GM19328 (cell line): ENCODE measurements at regions not wholly inside any gene's neighbourhood (a gene's known extent, or its start where the extent isn't known, plus 50 kb on each side); places are given as distances from the start of the nearest gene placed in this dataset.
"Not testable (repeated sequence)": the region's sequence is repeated elsewhere in the genome, so short reads cannot be mapped to it uniquely, and the experiment has no call there.

Experiments used
- ATAC-seq: cut with Tn5 transposase; IDR thresholded peaks from one replicate; pipeline ENCODE4 v1.9.1; 2021; ENCODE audit warnings: mild to moderate bottlenecking, moderate library complexity; ENCODE audit not compliant: unreplicated experiment

GRCh38 chr10:117856426-117856825 is 190.3 kb downstream of the RAB11FIP2 start:
- not testable (repeated sequence) for ATAC-seq

- no peak for ATAC-seq
Observed at GRCh38 chr10:117860135-117860534, 186.6 kb downstream of the RAB11FIP2 start.

GRCh38 chr10:117860823-117861222 is 185.9 kb downstream of the RAB11FIP2 start:
- ATAC-seq: no peak

- no peak for ATAC-seq
Observed at GRCh38 chr10:117861329-117861728, 185.4 kb downstream of the RAB11FIP2 start.

GRCh38 chr10:117863771-117864170 is 183.0 kb downstream of the RAB11FIP2 start:
- no peak for ATAC-seq

GRCh38 chr10:117865945-117866344 is 180.8 kb downstream of the RAB11FIP2 start:
- no peak for ATAC-seq

GRCh38 chr10:117868151-117868550 is 178.6 kb downstream of the RAB11FIP2 start:
- ATAC-seq: no peak

GRCh38 chr10:117875793-117876192 is 170.9 kb downstream of the RAB11FIP2 start:
- ATAC-seq: no peak

GRCh38 chr10:117876210-117876609 is 170.5 kb downstream of the RAB11FIP2 start:
- no peak for ATAC-seq

- ATAC-seq: no peak
Observed at GRCh38 chr10:117878626-117879025, 168.1 kb downstream of the RAB11FIP2 start.

- ATAC-seq: no peak
Observed at GRCh38 chr10:117884093-117884492, 162.6 kb downstream of the RAB11FIP2 start.

GRCh38 chr10:117884592-117884991 is 162.1 kb downstream of the RAB11FIP2 start:
- no peak for ATAC-seq

- no peak for ATAC-seq
Observed at GRCh38 chr10:117885206-117885829, 161.4 kb downstream of the RAB11FIP2 start.

GRCh38 chr10:117886766-117887165 is 160.0 kb downstream of the RAB11FIP2 start:
- no peak for ATAC-seq

- ATAC-seq: no peak
Observed at GRCh38 chr10:117889664-117890063, 157.1 kb downstream of the RAB11FIP2 start.

GRCh38 chr10:117892681-117893220 is 154.0 kb downstream of the RAB11FIP2 start:
- no peak for ATAC-seq

- no peak for ATAC-seq
Observed at GRCh38 chr10:117894339-117894738, 152.4 kb downstream of the RAB11FIP2 start.

GRCh38 chr10:117896517-117896916 is 150.2 kb downstream of the RAB11FIP2 start:
- no peak for ATAC-seq

- no peak for ATAC-seq
Observed at GRCh38 chr10:117899181-117899683, 147.5 kb downstream of the RAB11FIP2 start.

- ATAC-seq: no peak
Observed at GRCh38 chr10:117900280-117900679, 146.5 kb downstream of the RAB11FIP2 start.

- no peak for ATAC-seq
Observed at GRCh38 chr10:117903854-117904253, 142.9 kb downstream of the RAB11FIP2 start.

GRCh38 chr10:117905404-117905803 is 141.3 kb downstream of the RAB11FIP2 start:
- ATAC-seq: no peak

- no peak for ATAC-seq
Observed at GRCh38 chr10:117911684-117912083, 135.1 kb downstream of the RAB11FIP2 start.
